WTC11 (cell line): ENCODE measurements at regions not wholly inside any gene's neighbourhood (a gene's known extent, or its start where the extent isn't known, plus 50 kb on each side); places are given as distances from the start of the nearest gene placed in this dataset.

Experiments used
- ATAC-seq: fragments of 200-7000 bp; cut with Tn5 transposase; 2 replicates; pipeline ENCODE4 v1.10.0; 2021; ENCODE audit warnings: mild to moderate bottlenecking, moderate library complexity
- CTCF ChIA-PET: fragments of 300-600 bp; sonication (Branson Sonifier 250); formaldehyde crosslinking; loops from one replicate; lab custom pipeline; 2021; ENCODE audit warnings: antibody characterized with exemption; lab: Charles Lee
- POLR2A ChIA-PET: fragments of 350-600 bp; sonication (Branson Sonifier 250); formaldehyde crosslinking; loops from one replicate; lab custom pipeline; 2021; ENCODE audit warnings: antibody characterized with exemption; lab: Charles Lee
- DNase-seq: peaks from one replicate; pipeline ENCODE4 v3.0.0; 2021; ENCODE audit warnings: low spot score
- H3K27ac Mint-ChIP-seq: 2 replicates; pipeline ENCODE4 v1.8.0; 2021; ENCODE audit warnings: mixed read lengths
- H3K27me3 Mint-ChIP-seq: 2 replicates; pipeline ENCODE4 v1.8.0; 2021; ENCODE audit warnings: low read depth, mild to moderate bottlenecking, moderate library complexity, mixed read lengths
- H3K36me3 Mint-ChIP-seq: 2 replicates; pipeline ENCODE4 v1.8.0; 2021; ENCODE audit warnings: mixed read lengths
- H3K4me1 Mint-ChIP-seq: 2 replicates; pipeline ENCODE4 v1.8.0; 2022; ENCODE audit warnings: mixed read lengths
- H3K4me3 Mint-ChIP-seq: 2 replicates; pipeline ENCODE4 v1.8.0; 2021; ENCODE audit warnings: mild to moderate bottlenecking, moderate library complexity, mixed read lengths
- H3K9me3 Mint-ChIP-seq: 2 replicates; pipeline ENCODE4 v1.8.0; 2021; ENCODE audit warnings: mixed read lengths
- ELF4 ChIP-seq: sonication (generic); formaldehyde crosslinking; IDR thresholded peaks from 2 replicates; pipeline ENCODE4 v1.8.1; 2022; ENCODE audit warnings: low read depth, mild to moderate bottlenecking, moderate library complexity, missing genetic modification reagents
- ESRRA ChIP-seq: sonication (generic); formaldehyde crosslinking; IDR thresholded peaks from 2 replicates; pipeline ENCODE4 v1.8.1; 2022; ENCODE audit warnings: mild to moderate bottlenecking, missing genetic modification reagents, borderline replicate concordance
- FOXK1 ChIP-seq: sonication (generic); formaldehyde crosslinking; IDR thresholded peaks from 2 replicates; pipeline ENCODE4 v1.8.0; 2022; ENCODE audit warnings: mild to moderate bottlenecking, moderate library complexity, missing genetic modification reagents
- GTF2I ChIP-seq: fragments of 250-450 bp; sonication (Bioruptor Pico); conservative IDR thresholded peaks from 2 replicates; pipeline ENCODE4 v1.4.0; 2021; ENCODE audit warnings: mild to moderate bottlenecking
- HMGA2 ChIP-seq: fragments of 250-450 bp; sonication (Bioruptor Pico); IDR thresholded peaks from 2 replicates; pipeline ENCODE4 v1.4.0; 2021; ENCODE audit warnings: mild to moderate bottlenecking, moderate library complexity
- JAZF1 ChIP-seq: fragments of 250-450 bp; sonication (Bioruptor Pico); IDR thresholded peaks from 2 replicates; pipeline ENCODE4 v1.9.0; 2021; ENCODE audit warnings: moderate library complexity, mild to moderate bottlenecking, inconsistent platforms
- JUN ChIP-seq: sonication (generic); formaldehyde crosslinking; IDR thresholded peaks from 2 replicates; pipeline ENCODE4 v1.8.0; 2023; ENCODE audit warnings: mild to moderate bottlenecking, missing genetic modification reagents
- MXD4 ChIP-seq: fragments of 250-450 bp; sonication (Bioruptor Pico); IDR thresholded peaks from 2 replicates; pipeline ENCODE4 v1.8.0; 2021; ENCODE audit warnings: mild to moderate bottlenecking, moderate library complexity, borderline replicate concordance
- OVOL2 ChIP-seq: fragments of 250-450 bp; sonication (Bioruptor Pico); IDR thresholded peaks from 2 replicates; pipeline ENCODE4 v1.9.0; 2021; ENCODE audit warnings: mild to moderate bottlenecking, borderline replicate concordance
- PRRX2 ChIP-seq: fragments of 250-450 bp; sonication (Bioruptor Pico); IDR thresholded peaks from 2 replicates; pipeline ENCODE4 v1.8.0; 2021; ENCODE audit warnings: mild to moderate bottlenecking
- SMAD3 ChIP-seq: sonication (generic); formaldehyde crosslinking; IDR thresholded peaks from 2 replicates; pipeline ENCODE4 v1.8.0; 2022; ENCODE audit warnings: missing genetic modification reagents, mild to moderate bottlenecking, borderline replicate concordance
- SOX15 ChIP-seq: fragments of 250-450 bp; sonication (Bioruptor Pico); IDR thresholded peaks from 2 replicates; pipeline ENCODE4 v1.9.0; 2021; ENCODE audit warnings: mild to moderate bottlenecking
- SP1 ChIP-seq: sonication (generic); formaldehyde crosslinking; conservative IDR thresholded peaks from 2 replicates; pipeline ENCODE4 v1.8.1; 2022; ENCODE audit warnings: missing genetic modification reagents
- TEAD1 ChIP-seq: sonication (generic); formaldehyde crosslinking; IDR thresholded peaks from 2 replicates; pipeline ENCODE4 v1.8.0; 2022; ENCODE audit warnings: mild to moderate bottlenecking, missing genetic modification reagents
- ZNF263 ChIP-seq: sonication (generic); formaldehyde crosslinking; IDR thresholded peaks from 2 replicates; pipeline ENCODE4 v1.8.1; 2022; ENCODE audit warnings: low read depth, mild to moderate bottlenecking, moderate library complexity, missing genetic modification reagents
- ZNF317 ChIP-seq: sonication (generic); formaldehyde crosslinking; IDR thresholded peaks from 2 replicates; pipeline ENCODE4 v1.8.1; 2023; ENCODE audit warnings: low read depth, mild to moderate bottlenecking, moderate library complexity, missing genetic modification reagents, borderline replicate concordance
- ZNF396 ChIP-seq: fragments of 250-450 bp; sonication (Bioruptor Pico); IDR thresholded peaks from 2 replicates; pipeline ENCODE4 v1.8.0; 2021; ENCODE audit warnings: mild to moderate bottlenecking, moderate library complexity, borderline replicate concordance
- ZNF423 ChIP-seq: fragments of 250-450 bp; sonication (Bioruptor Pico); IDR thresholded peaks from 2 replicates; pipeline ENCODE4 v2.1.2; 2022; ENCODE audit warnings: mild to moderate bottlenecking, moderate library complexity
- TF ChIP-seq, protein P1 (sequence below): sonication (generic); formaldehyde crosslinking; IDR thresholded peaks from 2 replicates; pipeline ENCODE4 v1.8.0; 2022; ENCODE audit warnings: mild to moderate bottlenecking, missing genetic modification reagents
- TF ChIP-seq, protein P2 (sequence below): fragments of 200-600 bp; IDR thresholded peaks from 2 replicates; pipeline ENCODE4 v1.8.0; 2022; ENCODE audit warnings: antibody characterized with exemption
- TF ChIP-seq, protein P3 (sequence below): sonication (generic); formaldehyde crosslinking; IDR thresholded peaks from 2 replicates; pipeline ENCODE4 v1.8.1; 2023; ENCODE audit warnings: mild to moderate bottlenecking, missing genetic modification reagents, borderline replicate concordance
- TF ChIP-seq, protein P4 (sequence below): sonication (generic); formaldehyde crosslinking; IDR thresholded peaks from 2 replicates; pipeline ENCODE4 v1.8.1; 2022; ENCODE audit warnings: mild to moderate bottlenecking, moderate library complexity, missing genetic modification reagents
- TF ChIP-seq, protein P5 (sequence below): sonication (generic); formaldehyde crosslinking; IDR thresholded peaks from 2 replicates; pipeline ENCODE4 v1.8.0; 2023; ENCODE audit warnings: missing genetic modification reagents, mild to moderate bottlenecking, borderline replicate concordance
- TF ChIP-seq, protein P6 (sequence below): sonication (generic); formaldehyde crosslinking; IDR thresholded peaks from 2 replicates; pipeline ENCODE4 v1.8.1; 2022; ENCODE audit warnings: low read depth, missing genetic modification reagents, borderline replicate concordance
- TF ChIP-seq, protein P7 (sequence below): fragments of 250-450 bp; sonication (Bioruptor Pico); IDR thresholded peaks from 2 replicates; pipeline ENCODE4 v1.8.0; 2021; ENCODE audit warnings: mild to moderate bottlenecking

DNA sequence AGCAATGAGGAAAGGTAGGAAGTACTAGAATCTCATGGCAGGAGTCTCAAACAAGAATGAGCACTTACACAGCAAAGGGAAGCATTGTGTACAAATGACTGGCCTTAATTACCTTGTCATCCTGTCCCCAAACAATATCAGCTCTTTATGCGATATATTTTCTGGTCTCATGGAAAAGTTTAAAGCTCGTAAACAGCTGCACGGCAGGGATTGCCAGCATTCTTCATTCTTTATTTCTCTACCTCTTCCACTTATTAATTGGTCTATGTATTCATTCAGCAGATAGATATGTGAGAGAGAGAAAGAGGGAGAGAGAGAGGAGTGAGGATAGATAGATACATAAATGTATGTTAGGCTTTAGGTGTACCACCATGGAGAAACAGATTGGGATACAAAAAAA, 155.8 kb upstream of the FAT4 start (continued):
- TF ChIP-seq OVOL2 (CRISPR knock-in tag) = no peak
- TF ChIP-seq ELF4 (CRISPR knock-in tag) = no peak
- TF ChIP-seq ZNF317 (CRISPR knock-in tag) = no peak
- TF ChIP-seq, protein P1, sequence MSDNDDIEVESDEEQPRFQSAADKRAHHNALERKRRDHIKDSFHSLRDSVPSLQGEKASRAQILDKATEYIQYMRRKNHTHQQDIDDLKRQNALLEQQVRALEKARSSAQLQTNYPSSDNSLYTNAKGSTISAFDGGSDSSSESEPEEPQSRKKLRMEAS (CRISPR knock-in tag) = no peak
- TF ChIP-seq SP1 = no peak

DNA sequence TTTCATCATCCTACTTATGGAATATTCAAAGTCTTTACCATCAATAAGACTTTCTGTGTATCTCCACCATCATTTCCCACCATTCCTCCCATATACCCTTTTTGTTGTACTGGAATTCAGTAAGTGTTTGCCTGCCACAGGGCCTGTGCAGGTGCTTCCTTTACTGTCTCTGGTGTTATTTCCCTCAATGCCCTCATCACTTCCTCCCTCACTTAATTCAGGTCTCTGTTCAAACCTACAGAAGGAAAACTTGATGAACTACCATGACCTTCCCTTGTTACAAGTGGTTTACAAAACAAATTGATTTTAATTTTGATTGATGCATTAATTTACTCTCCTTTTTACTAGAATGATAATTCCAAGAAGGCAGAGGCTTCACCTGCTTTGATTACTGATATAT, 159.5 kb upstream of the FAT4 start:
- POLR2A ChIA-PET = no interaction called here
- H3K9me3 Mint-ChIP-seq = peaks cover 4% of the 10 kb centered on the region
- H3K4me3 Mint-ChIP-seq = no peak overlapping the region
- TF ChIP-seq SMAD3 (CRISPR knock-in tag) = no peak
- TF ChIP-seq ZNF423 = no peak
- no peak for TF ChIP-seq ZNF396
- TF ChIP-seq TEAD1 (CRISPR knock-in tag) = no peak
- TF ChIP-seq, protein P2, sequence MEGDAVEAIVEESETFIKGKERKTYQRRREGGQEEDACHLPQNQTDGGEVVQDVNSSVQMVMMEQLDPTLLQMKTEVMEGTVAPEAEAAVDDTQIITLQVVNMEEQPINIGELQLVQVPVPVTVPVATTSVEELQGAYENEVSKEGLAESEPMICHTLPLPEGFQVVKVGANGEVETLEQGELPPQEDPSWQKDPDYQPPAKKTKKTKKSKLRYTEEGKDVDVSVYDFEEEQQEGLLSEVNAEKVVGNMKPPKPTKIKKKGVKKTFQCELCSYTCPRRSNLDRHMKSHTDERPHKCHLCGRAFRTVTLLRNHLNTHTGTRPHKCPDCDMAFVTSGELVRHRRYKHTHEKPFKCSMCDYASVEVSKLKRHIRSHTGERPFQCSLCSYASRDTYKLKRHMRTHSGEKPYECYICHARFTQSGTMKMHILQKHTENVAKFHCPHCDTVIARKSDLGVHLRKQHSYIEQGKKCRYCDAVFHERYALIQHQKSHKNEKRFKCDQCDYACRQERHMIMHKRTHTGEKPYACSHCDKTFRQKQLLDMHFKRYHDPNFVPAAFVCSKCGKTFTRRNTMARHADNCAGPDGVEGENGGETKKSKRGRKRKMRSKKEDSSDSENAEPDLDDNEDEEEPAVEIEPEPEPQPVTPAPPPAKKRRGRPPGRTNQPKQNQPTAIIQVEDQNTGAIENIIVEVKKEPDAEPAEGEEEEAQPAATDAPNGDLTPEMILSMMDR = no peak
- TF ChIP-seq, protein P3, sequence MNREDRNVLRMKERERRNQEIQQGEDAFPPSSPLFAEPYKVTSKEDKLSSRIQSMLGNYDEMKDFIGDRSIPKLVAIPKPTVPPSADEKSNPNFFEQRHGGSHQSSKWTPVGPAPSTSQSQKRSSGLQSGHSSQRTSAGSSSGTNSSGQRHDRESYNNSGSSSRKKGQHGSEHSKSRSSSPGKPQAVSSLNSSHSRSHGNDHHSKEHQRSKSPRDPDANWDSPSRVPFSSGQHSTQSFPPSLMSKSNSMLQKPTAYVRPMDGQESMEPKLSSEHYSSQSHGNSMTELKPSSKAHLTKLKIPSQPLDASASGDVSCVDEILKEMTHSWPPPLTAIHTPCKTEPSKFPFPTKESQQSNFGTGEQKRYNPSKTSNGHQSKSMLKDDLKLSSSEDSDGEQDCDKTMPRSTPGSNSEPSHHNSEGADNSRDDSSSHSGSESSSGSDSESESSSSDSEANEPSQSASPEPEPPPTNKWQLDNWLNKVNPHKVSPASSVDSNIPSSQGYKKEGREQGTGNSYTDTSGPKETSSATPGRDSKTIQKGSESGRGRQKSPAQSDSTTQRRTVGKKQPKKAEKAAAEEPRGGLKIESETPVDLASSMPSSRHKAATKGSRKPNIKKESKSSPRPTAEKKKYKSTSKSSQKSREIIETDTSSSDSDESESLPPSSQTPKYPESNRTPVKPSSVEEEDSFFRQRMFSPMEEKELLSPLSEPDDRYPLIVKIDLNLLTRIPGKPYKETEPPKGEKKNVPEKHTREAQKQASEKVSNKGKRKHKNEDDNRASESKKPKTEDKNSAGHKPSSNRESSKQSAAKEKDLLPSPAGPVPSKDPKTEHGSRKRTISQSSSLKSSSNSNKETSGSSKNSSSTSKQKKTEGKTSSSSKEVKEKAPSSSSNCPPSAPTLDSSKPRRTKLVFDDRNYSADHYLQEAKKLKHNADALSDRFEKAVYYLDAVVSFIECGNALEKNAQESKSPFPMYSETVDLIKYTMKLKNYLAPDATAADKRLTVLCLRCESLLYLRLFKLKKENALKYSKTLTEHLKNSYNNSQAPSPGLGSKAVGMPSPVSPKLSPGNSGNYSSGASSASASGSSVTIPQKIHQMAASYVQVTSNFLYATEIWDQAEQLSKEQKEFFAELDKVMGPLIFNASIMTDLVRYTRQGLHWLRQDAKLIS (CRISPR knock-in tag) = no peak
- TF ChIP-seq, protein P4, sequence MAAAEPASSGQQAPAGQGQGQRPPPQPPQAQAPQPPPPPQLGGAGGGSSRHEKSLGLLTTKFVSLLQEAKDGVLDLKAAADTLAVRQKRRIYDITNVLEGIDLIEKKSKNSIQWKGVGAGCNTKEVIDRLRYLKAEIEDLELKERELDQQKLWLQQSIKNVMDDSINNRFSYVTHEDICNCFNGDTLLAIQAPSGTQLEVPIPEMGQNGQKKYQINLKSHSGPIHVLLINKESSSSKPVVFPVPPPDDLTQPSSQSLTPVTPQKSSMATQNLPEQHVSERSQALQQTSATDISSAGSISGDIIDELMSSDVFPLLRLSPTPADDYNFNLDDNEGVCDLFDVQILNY = no peak
- TF ChIP-seq SOX15 (CRISPR knock-in tag) = no peak
- TF ChIP-seq, protein P5, sequence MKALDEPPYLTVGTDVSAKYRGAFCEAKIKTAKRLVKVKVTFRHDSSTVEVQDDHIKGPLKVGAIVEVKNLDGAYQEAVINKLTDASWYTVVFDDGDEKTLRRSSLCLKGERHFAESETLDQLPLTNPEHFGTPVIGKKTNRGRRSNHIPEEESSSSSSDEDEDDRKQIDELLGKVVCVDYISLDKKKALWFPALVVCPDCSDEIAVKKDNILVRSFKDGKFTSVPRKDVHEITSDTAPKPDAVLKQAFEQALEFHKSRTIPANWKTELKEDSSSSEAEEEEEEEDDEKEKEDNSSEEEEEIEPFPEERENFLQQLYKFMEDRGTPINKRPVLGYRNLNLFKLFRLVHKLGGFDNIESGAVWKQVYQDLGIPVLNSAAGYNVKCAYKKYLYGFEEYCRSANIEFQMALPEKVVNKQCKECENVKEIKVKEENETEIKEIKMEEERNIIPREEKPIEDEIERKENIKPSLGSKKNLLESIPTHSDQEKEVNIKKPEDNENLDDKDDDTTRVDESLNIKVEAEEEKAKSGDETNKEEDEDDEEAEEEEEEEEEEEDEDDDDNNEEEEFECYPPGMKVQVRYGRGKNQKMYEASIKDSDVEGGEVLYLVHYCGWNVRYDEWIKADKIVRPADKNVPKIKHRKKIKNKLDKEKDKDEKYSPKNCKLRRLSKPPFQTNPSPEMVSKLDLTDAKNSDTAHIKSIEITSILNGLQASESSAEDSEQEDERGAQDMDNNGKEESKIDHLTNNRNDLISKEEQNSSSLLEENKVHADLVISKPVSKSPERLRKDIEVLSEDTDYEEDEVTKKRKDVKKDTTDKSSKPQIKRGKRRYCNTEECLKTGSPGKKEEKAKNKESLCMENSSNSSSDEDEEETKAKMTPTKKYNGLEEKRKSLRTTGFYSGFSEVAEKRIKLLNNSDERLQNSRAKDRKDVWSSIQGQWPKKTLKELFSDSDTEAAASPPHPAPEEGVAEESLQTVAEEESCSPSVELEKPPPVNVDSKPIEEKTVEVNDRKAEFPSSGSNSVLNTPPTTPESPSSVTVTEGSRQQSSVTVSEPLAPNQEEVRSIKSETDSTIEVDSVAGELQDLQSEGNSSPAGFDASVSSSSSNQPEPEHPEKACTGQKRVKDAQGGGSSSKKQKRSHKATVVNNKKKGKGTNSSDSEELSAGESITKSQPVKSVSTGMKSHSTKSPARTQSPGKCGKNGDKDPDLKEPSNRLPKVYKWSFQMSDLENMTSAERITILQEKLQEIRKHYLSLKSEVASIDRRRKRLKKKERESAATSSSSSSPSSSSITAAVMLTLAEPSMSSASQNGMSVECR (CRISPR knock-in tag) = no peak
- no peak for TF ChIP-seq HMGA2 (CRISPR knock-in tag)
- TF ChIP-seq JAZF1 (CRISPR knock-in tag) = no peak
- no peak for TF ChIP-seq GTF2I (CRISPR knock-in tag)
- TF ChIP-seq MXD4 = no peak
- TF ChIP-seq ZNF263 (CRISPR knock-in tag) = no peak
- TF ChIP-seq, protein P6, sequence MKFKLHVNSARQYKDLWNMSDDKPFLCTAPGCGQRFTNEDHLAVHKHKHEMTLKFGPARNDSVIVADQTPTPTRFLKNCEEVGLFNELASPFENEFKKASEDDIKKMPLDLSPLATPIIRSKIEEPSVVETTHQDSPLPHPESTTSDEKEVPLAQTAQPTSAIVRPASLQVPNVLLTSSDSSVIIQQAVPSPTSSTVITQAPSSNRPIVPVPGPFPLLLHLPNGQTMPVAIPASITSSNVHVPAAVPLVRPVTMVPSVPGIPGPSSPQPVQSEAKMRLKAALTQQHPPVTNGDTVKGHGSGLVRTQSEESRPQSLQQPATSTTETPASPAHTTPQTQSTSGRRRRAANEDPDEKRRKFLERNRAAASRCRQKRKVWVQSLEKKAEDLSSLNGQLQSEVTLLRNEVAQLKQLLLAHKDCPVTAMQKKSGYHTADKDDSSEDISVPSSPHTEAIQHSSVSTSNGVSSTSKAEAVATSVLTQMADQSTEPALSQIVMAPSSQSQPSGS (CRISPR knock-in tag) = no peak
- TF ChIP-seq, protein P7, sequence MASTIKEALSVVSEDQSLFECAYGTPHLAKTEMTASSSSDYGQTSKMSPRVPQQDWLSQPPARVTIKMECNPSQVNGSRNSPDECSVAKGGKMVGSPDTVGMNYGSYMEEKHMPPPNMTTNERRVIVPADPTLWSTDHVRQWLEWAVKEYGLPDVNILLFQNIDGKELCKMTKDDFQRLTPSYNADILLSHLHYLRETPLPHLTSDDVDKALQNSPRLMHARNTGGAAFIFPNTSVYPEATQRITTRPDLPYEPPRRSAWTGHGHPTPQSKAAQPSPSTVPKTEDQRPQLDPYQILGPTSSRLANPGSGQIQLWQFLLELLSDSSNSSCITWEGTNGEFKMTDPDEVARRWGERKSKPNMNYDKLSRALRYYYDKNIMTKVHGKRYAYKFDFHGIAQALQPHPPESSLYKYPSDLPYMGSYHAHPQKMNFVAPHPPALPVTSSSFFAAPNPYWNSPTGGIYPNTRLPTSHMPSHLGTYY = no peak
- TF ChIP-seq ESRRA = no peak
- TF ChIP-seq JUN (CRISPR knock-in tag) = no peak
- TF ChIP-seq FOXK1 (CRISPR knock-in tag) = no peak
- no peak for TF ChIP-seq PRRX2 (CRISPR knock-in tag)
- H3K27me3 Mint-ChIP-seq = no peaks in the 10 kb centered on the region
- H3K27ac Mint-ChIP-seq = no peak overlapping the region
- DNase-seq = no peak
- ATAC-seq = no peak
- no peaks in the 10 kb centered on the region for H3K4me1 Mint-ChIP-seq
- no peaks in the 10 kb centered on the region; the same call in 1 of the 2 replicates for H3K36me3 Mint-ChIP-seq
- CTCF ChIA-PET = no interaction called here
